ENCODE measurements at regions not wholly inside any gene's neighbourhood (a gene's known extent, or its start where the extent isn't known, plus 50 kb on each side); places are given as distances from the start of the nearest gene placed in this dataset.
"Not testable (repeated sequence)": the region's sequence is repeated elsewhere in the genome, so short reads cannot be mapped to it uniquely, and the experiment has no call there.

DNA sequence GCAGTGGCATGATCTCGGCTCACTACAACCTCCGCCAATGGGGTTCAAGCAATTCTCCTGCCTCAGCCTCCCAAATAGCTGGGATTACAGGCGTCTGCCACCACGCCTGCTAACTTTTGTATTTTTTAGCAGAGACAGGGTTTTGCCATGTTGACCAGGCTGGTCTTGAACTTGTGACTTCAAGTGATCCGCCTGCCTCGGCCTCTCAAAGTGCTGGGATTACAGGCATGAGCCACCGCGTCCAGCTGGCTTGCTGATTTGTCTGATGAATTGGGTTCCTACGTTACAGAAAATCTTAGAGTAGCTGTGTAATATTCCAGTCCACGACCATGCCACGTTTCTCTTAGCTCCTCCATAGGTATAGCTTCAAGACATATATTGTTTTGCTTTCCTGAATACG is 102.6 kb upstream of the OTOS start:
- not testable (repeated sequence) for DNase-seq

DNA sequence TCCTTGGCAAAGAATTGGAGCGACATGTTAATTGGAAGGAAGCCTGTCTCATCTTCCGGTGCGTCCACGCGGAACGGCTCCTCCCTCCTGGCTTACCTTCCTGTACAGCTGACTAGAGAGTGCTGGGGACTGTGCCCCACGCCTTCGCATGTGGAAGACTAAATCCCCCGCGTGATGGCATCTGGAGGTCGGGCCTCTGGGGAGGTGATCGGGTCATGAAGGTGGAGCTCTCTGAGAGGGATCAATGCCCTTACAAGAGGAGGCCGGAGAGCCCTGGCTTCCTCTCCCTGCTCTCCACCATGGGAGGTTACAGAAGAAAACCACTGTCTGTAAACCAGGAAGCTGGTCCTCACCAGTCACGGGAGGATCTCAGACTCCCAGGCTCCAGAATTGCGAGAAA is 104.1 kb upstream of the OTOS start:
- DNase-seq, result no peak

DNA sequence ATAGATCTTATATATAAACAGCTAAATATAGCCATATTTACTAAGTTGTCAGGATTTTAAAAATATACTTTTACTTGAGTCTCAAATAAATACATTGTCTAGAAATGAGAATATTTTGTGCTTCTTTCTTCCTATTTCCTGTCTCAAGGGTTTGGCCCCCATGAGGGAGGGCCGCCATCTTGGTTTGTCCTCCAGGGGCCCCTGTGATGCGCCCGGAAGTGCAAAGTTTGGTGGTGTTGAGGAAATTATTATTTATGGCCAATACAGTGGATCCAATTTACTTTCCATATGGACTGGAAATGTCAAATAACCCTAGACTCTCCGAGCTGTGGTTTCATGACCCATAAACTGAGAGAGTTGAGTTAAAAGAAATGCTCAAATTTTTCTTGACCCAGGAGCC is 104.7 kb upstream of the OTOS start:
- DNase-seq, result no peak

DNA sequence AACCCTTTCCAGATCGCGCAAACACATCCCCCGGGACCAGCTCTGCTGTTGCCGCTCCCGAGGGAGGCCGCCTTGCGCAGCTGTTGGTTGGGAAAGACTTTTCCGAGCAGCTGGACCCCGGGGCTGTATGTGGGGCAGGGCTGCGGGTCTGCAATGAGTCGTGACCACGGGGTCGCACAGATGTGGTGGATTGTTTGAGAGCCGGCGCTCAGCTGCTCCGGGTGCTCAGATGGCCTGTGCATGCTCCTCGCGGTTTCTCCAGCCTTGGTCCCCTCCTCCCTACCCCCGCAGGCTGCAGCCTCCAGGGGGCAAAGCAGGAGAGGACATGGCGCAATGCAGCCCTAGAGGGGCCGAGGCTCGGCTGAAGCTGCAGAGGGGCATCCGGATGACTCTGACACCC is 105.2 kb upstream of the OTOS start:
- DNase-seq, result no peak

DNA sequence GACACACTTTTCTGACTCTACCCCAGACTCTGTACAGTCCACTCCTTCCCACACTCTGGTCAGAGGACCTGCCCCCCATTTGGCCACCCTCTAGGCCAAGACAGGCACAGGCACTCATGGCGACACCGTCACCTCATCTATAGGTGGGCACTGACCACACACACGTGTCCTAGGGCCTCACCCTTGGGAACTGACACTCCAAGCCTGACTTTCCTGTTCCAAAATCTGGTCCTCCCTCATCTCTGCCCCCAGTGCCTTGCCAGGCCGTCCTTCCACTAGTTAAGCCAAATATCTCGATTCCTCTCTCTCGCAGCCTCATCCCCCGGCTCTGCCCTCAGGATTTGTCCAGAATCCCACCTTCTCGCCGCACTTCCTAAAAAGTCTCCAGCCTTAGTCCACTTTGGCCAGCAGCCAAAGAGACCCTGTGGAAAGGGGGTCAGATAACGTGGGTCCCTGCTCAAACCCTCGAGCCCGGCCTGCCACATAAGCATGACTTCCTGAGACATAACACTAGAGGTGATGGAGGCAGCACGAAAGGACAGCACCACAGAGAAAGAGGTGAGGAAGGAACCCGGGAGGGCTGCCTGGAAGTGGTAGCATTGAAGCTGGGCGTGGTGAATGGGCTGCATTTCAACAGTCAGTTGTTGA is 105.8 kb upstream of the OTOS start:
- no peak for DNase-seq

DNA sequence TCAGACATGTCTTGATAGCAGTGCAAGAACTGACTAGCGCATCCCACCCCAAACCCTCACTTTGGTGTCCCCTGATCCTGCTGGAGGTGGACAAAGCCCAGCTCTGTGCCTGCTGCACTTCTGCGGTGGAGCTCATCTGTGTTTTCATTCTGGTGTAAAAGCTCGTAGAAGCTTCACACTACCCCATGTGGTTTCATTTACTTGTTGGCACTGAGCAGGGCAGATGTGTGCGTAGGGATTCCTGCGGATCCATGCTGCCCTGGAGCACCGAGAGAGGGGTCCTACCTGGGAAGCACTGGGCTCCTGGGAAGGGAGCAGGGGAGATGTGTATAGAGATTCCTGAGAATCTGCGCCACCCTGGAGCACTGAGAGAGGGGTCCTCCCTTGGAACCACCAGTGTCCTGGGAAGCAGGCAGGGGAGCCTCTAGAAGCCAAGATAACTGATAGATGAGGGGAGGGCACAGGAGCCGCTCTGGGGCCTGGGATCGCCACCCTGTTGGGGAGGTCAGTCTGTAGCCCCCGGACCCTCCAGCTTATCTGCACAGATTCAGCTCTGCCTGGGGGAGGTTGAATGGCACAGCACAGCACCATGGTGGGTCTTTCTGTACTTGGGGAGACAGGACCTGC is 106.9 kb upstream of the OTOS start:
- no peak for DNase-seq

DNA sequence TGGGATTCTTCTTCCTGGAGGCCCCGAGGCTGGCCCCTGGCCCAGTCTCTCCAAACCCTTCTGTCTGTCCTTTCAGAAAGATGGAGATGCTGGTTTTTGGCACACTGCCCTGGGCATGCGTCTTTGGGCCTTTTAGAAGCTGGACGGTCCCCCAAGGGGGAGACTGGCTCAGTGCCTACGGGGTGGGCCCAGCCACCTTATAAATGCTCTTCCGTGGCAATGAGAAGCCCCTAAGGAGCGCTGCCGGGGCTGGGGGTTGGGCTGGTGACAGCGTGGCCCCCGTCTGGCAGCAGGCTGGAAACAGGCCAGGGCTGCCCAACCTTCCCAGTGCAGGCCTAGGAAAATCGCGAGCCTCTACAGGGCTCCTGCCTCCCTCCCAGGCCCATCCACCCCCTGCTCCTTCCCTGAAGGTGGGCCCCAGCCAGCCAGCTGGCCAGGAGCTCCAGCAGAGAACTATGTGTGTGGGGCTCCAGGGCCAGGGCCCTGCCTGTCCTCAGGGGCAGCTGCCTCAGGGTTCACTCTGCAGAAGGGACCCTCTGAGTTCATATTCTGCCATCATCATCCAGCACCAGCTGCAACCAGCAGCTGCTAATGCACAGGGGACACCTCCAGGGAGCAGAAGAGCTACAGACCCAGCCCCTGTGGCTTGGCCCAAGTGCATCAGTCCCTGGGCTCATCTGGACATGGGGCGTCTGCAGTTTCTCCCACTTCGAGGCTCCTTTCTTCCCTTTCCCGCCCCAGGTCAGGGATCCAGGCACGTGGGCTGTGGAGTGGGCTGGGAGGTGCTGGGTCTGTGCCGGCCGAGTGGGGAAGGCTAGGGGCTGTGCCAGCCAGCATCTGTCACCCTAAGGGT is 107.6 kb upstream of the OTOS start:
- no peak for DNase-seq

DNA sequence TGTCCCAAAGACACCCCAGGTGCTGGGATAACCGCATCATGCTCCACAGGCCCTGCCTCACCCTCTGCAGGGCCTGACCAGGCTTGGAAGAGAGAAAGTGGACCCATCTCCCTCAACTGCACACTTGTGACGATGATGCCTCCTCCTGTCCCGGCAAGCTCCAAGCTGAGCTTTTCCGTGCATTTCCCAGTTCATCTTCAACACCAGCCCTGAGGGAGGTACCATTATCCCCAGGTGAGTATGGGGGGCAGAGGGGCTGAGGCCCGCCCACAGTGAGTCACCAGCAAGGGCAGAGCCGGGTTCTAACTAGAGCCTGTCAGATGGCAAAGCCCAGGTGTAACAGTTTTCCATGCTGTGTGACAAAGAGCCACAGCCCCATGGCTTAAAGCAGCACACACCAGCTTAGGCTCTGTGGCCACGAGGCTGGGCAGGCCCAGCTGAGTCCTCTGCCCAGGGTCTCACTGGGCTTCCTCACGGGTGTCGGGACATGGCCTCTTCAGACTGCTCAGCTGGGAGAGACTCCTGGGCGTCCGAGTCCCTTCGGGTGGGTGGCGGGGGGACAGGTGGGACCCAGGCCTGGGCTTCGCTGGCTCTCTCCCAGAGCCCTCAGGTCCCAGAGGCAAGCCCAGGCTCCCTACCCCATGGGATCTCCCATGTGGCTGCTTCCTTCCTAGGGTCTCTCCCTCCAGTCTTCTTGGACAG is 108.4 kb upstream of the OTOS start:
- no peak for DNase-seq

DNA sequence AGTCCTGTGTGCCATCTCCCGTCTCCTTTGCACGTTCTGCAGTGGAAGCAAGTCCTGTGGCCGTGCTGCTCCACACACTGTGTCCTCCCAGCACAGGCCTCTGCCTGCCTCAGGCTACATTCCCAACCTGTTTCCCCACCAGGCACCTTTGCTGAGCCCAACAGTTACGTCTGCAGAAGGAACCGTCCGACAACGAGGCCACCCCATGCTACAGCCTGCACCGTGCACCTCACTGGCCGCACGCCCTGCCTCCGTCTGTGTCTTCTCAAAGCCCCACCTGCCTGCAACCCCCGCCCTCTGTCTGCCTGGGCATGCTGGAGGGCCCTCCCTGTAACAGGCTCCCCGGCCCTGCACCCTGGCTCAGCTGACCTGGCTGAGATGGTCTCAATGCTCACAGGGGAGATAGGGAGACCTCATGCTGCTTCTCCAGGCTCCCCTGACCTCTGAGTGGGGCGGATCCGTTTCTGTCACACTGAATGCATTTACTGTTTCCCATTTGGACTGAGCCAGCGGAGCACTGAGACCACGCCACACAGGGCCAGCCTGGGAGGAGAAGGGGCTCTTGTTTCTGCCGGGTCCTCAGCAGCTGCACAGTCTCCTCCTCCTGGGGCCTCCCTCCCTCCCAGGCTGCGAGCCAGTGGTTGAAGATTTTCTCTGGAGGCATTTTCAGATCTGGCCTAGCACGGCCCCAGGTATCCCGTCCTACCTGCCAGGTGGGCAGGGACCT is 109.1 kb upstream of the OTOS start:
- DNase-seq, result no peak

DNA sequence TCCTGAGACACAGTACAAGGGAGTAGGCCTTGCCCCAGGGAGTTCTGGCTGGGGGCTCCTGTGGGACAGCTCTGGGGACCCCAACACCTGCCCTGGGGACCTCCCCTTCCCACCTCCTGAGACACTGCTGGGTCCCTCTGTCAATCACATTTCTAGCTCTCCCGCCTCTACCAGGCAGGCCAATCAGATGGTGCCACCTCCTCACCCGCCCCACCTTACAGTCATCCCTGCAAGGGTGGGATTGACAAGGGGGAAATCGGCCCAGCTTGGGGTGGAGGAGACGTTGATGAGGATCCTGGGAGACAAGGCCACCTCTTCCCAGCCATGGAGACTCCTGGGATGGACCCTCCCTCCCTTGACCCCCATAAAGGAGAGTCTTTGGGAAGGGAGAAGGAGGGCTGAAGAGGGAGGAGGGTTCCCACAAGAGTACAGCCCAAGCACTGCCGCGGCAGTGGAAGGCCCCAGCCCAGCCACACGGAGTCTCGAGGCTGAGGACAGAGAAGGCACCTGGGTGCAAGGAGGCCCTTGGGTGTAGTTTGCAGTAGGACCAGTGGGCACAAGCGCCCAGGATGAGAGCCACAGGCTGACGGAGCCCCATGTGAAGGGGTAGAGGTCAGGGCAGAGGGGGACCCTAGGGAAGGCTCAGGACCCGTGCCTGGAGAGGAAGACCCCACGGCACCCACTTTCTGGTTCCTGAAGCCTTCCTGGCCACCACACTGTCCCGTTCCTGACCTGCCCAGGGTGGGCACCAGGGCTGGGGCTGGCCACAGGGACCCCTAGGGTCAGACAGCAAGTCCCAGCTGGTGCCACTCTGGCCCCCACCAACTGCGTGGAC is 109.9 kb upstream of the OTOS start:
- no peak for DNase-seq

DNA sequence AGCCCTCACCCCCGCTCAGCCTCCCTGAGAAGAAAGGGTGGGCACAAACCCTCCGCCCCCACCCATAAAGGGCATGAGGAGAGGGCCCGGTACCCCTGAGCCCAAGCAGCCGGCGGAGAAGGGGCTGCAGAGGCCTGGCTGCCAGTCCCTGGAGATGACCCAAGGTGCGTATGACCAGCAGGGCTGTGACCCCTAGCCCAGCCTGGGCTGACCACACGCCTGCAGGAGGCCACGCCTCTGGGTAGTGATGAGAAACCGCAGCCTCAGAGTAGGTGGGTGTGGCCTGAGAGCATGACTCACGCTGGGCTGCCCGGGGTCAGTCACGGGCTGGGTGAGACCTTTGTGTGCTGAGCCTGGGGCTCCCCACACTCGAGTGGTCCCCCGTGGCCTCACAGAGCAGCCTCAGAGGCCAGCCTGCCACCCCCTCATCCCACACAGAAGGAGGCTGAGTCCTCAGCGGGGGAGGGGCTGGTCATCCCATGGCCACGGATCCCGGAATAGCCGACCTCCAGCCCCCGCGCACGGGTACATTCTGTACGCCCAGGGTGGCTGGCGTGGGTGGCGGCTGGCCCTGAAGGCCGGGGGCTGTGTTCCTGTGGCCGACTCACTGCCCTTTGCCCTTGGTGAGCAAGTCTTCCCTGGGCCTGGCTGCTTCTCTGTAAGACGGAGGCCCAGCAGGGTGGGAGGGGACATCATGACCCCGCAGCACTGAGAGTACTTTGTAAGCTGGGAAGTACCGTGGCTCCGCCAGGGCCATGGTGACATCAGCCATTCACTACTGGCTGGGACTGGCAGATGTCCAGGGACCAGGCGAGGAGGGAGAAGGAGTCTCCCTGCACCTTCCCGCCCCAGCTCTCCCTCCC is 110.8 kb upstream of the OTOS start:
- DNase-seq, result no peak

DNA sequence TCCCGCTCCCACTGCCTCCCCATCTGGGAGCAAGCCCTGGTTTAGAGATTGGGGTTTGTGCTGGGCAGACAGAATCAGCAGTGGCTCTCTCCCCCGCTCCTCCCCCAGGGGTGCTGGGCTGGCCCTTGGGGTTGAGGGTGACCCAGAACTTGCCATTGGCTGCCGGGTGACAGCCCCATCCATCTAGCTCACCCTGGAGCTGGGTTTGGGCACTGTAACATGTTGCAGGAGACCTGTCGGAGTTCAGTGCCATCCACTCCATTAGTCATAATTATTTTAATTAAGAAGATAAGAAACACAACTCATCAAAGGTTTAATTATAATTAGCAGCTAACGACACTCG is 111.4 kb upstream of the OTOS start:
- no peak for DNase-seq

DNA sequence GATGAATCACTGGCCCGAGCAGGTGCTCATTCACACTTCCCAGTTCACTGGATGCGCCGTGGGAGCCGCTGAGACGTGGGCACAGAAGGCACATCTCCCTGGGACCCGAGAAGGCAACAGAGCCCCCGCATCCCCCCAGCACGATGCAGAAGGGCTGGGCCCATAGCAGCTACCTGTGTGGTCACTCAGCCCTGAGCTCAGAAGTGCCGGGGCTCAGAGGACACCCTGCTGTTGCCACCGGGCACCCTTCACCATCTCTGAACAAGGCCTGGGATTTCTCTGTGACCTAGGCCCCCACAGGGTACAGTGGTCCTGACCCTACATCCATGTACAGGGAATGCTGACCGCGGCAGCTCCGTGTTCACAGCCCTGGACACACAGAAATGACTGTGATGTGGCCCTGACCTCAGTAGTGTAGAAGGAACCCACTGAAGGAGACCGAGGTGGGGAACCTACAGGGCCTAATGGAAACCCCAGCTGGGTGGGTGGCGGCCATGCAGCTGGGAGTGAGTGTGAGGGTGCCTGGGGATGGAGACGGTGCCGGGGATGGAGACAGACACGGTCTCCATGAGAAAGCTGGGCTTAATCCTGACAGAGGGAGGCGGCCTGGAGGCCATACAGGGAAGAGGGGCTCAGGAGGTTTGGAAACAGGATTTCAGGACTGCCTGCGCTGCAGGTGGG is 111.9 kb upstream of the OTOS start:
- no peak for DNase-seq

DNA sequence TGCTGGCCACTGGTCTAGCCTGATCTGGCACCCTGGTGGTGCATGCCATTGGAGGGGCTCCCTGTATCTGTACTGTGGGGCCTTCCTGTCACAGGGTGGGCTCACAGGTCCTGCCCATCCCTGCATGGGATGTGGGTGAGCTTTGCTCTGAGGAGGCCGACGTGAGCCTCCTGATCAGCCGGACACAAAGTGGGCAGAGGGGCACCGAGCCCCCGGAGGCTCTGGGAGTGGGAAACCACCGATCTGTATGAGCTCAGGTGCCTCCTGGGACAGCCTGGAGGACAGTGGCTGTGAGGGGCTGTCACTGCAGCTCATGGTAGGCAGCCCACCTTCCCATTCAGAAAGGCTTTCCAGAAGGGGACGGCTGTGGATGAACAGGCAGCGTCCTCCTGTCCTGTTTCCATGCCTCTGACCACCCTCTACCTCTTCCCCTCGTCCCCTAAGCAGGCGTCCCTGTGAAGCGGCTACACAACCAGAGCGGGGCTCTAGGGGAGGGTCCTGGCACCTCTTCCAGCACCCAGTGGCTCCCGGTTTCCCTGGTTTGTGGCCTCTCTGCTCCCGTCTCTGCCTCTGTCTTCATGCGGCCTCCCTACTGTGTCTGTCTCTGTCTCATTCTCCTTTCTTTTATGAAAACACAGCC is 112.5 kb upstream of the OTOS start:
- DNase-seq, result no peak

DNA sequence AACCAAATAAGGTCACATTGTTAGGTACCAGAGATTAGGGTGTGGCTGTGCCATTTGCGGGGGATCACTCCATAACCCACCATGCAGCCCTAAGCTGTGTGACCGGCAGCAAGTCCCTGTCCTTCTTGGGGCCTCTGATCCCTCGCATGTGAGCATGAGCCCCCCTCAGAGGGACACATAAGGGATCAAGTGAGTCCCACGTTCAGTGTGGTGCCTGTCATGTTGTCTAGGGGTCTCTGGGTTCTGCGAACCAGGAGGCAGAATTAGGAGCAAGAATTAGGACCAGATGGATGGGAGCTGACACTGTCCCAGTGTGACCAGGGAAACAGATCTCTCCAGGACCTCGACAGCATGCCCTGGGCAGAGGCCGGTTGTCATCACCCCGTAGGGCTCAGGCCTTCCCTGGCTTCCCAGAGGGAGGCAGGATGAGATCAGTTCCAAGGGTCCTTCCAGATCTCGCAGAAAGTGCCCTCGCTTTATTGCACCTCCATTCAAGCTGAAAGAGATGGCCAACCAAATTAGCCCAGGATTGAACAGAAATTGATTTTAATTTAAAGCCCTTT is 113.2 kb upstream of the OTOS start:
- no peak for DNase-seq

DNA sequence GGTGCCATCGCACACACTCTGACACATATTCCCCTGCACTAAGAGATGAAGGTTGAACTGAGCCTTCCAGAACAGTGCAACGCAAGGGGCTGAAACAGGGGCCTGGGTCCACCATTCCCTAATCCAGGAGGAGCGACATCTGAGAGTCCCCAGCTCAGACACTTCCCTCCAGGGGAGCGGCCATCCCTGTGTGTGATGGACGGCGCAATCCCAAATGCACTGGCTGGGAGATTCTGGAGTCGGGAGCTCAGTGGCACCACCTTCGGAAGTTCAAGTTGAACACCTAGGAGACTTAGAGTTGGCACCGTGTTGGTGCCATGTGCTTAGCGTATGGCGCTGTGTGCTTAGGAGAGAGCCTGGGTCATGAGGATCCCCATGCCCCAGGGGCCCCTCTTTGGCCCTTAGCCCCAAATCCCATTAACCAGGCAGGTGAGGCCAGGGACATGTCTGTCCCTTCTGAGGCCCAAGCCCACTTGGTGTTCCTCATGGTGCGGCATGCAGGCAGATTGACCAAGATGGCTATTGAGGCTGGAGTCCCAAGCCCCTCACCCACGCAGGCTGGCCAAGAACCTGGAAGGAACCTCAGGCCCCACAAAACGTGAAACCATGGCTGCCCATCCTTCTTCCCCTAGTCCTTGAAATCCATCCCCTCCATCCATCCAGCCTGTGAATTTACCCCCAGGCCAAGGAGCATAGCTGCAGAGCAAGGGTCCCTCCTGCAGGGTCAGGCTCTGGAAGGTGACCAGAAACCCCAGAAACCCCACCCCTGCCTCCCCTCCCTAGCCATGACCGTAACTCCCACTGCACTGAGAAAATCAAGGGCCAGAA is 114.1 kb upstream of the OTOS start:
- DNase-seq, result no peak

DNA sequence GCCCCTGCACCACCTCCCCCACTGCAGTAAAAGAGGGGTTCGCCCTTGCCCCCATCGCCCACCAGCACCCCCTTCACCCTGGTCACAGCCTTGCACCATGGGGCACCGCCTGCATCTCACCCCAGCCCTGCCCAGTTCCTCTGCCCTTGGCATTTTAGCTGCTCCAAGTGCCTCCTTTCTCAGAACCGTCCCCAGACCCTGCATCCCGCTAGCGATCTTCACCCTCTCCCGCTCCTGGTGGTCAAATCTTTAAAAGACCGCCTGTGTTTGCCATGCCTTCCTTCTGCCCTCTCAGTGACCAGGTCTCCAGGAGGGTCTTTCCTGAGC is 114.7 kb upstream of the OTOS start:
- DNase-seq, result no peak

DNA sequence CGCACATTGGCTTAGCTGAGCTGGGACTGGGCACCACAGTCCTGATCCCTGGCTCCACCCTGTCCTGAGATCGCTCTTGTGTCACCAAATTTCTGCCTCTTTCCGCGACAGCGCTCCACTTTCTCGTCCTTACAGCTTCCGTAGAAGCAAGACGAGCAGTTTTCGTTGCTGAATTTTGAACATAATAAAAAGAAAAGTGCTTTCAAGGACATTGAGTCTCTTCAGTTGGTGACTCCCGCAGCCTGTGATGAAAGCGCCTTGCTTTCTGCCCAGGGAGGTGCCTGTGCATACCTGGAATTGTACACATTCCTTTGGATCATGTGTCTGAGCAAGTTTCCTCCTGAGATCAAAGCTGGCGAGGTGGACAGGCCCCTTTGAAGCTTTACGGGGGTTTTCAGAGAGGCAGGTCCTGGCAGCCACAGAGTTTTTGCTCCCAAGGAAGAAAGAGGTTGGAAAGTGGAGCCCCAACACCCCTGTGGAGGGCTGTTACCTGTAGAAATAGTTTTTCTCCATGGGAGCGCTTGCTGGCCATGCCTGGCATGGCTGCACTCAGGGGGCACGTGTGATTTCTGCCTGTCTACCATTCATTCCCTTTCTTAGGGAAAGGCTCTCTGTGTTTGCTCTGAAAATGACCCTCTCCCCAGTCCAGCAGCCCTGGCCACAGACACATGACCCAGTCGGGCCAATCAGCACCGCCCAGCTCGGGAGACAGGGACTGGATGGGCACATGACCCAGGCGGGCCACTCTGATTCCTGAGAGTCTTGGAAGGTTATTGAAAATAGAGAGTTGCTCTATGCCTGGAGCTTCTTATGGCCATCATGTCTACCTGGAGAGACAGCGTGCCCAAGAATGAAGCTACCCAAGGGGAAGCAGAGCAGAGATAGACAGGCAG is 115.6 kb upstream of the OTOS start:
- DNase-seq, result no peak
